ENCODE measurements at regions not wholly inside any gene's neighbourhood (a gene's known extent, or its start where the extent isn't known, plus 50 kb on each side); places are given as distances from the start of the nearest gene placed in this dataset.

- intact Hi-C loops (cut with DNase I) = loop anchor here in 1 of 2 donors (10.0 kb wide), 1 partner anchor 395 kb away; no protein-coding TSS in a partner anchor
- DNase-seq (no peak), ATAC-seq (no peak)
- H3K27me3 ChIP-seq (ENCODE audit: insufficient read depth in 3 of 3, low read length in 2 of 3) = no peaks in the 10 kb centered on the region
- WGBS, 3 donors = 69 to 79% (median 71%) methylated on average over 4 of the region's 4 CpGs
- no peaks in the 10 kb centered on the region for H3K36me3 ChIP-seq (ENCODE audit: insufficient read depth in 1 of 2, low read depth in 1 of 2)
- H3K9me3 ChIP-seq = no peaks in the 10 kb centered on the region
- no peak overlapping the region for H3K4me3 ChIP-seq
- TF ChIP-seq CTCF (IDR thresholded peaks at IDR 0.05) = no peak
- H3K4me1 ChIP-seq = no peaks in the 10 kb centered on the region
- H3K27ac ChIP-seq = no peak overlapping the region
These were observed 101.2 kb upstream of the SEC61G start for GRCh38 chr7:54860003-54860775.

- intact Hi-C loops (cut with DNase I) = loop anchor here in 1 of 2 donors (10.0 kb wide), 1 partner anchor 394 kb away; no protein-coding TSS in a partner anchor
- Histone ChIP-seq H3K4me3 (no peak overlapping the region), H3K36me3 (ENCODE audit: insufficient read depth in 1 of 2, low read depth in 1 of 2) (no peaks in the 10 kb centered on the region), H3K27me3 (ENCODE audit: insufficient read depth in 3 of 3, low read length in 2 of 3) (no peaks in the 10 kb centered on the region), H3K4me1 (no peaks in the 10 kb centered on the region), H3K9me3 (no peaks in the 10 kb centered on the region), H3K27ac (no peak overlapping the region)
- TF ChIP-seq CTCF (IDR thresholded peaks at IDR 0.05) = no peak
- no peak for DNase-seq
- ATAC-seq = no peak
These were observed 101.8 kb upstream of the SEC61G start for GRCh38 chr7:54860843-54861242.

- H3K27ac ChIP-seq = no peak overlapping the region
- WGBS, 3 donors = 37 to 49% (median 48%) methylated on average over 6 of the region's 6 CpGs
- DNase-seq = no peak
- no peaks in the 10 kb centered on the region for H3K4me1 ChIP-seq
- no peaks in the 10 kb centered on the region for H3K9me3 ChIP-seq
- no peak overlapping the region for H3K4me3 ChIP-seq
- ATAC-seq = no peak
- intact Hi-C loops (cut with DNase I) = loop anchor here in 1 of 2 donors (10.0 kb wide), 1 partner anchor 390 kb away; no protein-coding TSS in a partner anchor
- TF ChIP-seq CTCF (IDR thresholded peaks at IDR 0.05) = no peak
- H3K36me3 ChIP-seq (ENCODE audit: insufficient read depth in 1 of 2, low read depth in 1 of 2) = no peaks in the 10 kb centered on the region
- H3K27me3 ChIP-seq (ENCODE audit: insufficient read depth in 3 of 3, low read length in 2 of 3) = no peaks in the 10 kb centered on the region
These were observed 105.7 kb upstream of the SEC61G start for GRCh38 chr7:54864663-54865062.

GRCh38 chr7:54869523-54869922 lies 110.5 kb upstream of the SEC61G start:
- WGBS, 3 donors = 90 to 96% (median 93%) methylated on average over 1 of the region's 1 CpG
- Histone ChIP-seq H3K4me1 (no peaks in the 10 kb centered on the region), H3K27ac (no peak overlapping the region), H3K4me3 (no peak overlapping the region), H3K9me3 (no peaks in the 10 kb centered on the region), H3K27me3 (ENCODE audit: insufficient read depth in 3 of 3, low read length in 2 of 3) (no peaks in the 10 kb centered on the region), H3K36me3 (ENCODE audit: insufficient read depth in 1 of 2, low read depth in 1 of 2) (no peaks in the 10 kb centered on the region)
- no peak for DNase-seq
- no peak for ATAC-seq
- intact Hi-C loops (cut with DNase I) = loop anchor here in 1 of 2 donors (10.0 kb wide), 1 partner anchor 385 kb away; no protein-coding TSS in a partner anchor
- no peak for TF ChIP-seq CTCF (IDR thresholded peaks at IDR 0.05)
